ENCODE measurements at regions not wholly inside any gene's neighbourhood (a gene's known extent, or its start where the extent isn't known, plus 50 kb on each side); places are given as distances from the start of the nearest gene placed in this dataset.

DNA sequence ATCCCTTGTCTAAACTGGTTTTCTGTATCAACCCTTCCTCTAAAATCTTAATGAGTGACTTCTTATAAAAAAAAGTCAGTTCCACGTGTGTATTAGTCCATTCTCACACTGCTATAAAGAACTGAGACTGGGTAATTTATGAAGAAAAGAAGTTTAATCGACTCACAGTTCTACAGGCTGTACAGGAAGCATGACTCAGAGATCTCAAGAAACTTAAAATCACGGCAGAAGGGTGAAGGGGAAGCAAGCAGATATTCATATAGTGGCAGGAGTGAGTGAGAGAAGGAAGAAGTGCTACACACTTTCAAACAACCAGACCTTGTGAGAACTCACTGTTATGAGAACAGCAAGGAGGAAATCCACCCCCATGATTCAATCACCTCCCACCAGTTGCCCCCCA lies 307.8 kb upstream of the ARRDC3 start:
- Histone ChIP-seq H3K36me3 (ENCODE audit: control insufficient read depth, insufficient read depth, low read length) (no peaks in the 10 kb centered on the region), H3K9me3 (ENCODE audit: control insufficient read depth, insufficient read depth, low read length) (peaks cover 3% of the 10 kb centered on the region), H3K4me3 (ENCODE audit: low read length) (no peak overlapping the region), H3K27me3 (ENCODE audit: control insufficient read depth, insufficient read depth, low read length) (no peaks in the 10 kb centered on the region), H3K4me1 (ENCODE audit: control insufficient read depth, insufficient read depth, low read length) (no peaks in the 10 kb centered on the region), H3K27ac (ENCODE audit: low read length) (no peak overlapping the region)
- H3K27me3 Mint-ChIP-seq (ENCODE audit: low read depth in 2 of 2), result no peaks in the 10 kb centered on the region
- peaks cover 8 to 15% of the 10 kb centered on the region in 2 donors for H3K9me3 Mint-ChIP-seq
- H3K36me3 Mint-ChIP-seq, result no peaks in the 10 kb centered on the region
- TF ChIP-seq CTCF (IDR thresholded peaks at IDR 0.05), result no peak
- ATAC-seq, result no peak
- intact Hi-C loops (cut with micrococcal nuclease), result no loop called here
- H3K4me1 Mint-ChIP-seq, result no peaks in the 10 kb centered on the region
- H3K27ac Mint-ChIP-seq, result no peak overlapping the region
- 29% methylated on average over 2 of the region's 3 CpGs for WGBS (ENCODE audit: insufficient coverage)
- H3K4me3 Mint-ChIP-seq, result no peak overlapping the region
- DNase-seq, result no peak

- H3K9me3 ChIP-seq (ENCODE audit: control insufficient read depth, insufficient read depth, low read length), result no peaks in the 10 kb centered on the region
- intact Hi-C loops (cut with micrococcal nuclease), result no loop called here
- no peaks in the 10 kb centered on the region for H3K4me1 Mint-ChIP-seq
- H3K27ac ChIP-seq (ENCODE audit: low read length), result no peak overlapping the region
- TF ChIP-seq CTCF (IDR thresholded peaks at IDR 0.05), result no peak
- peaks cover 8 to 9% of the 10 kb centered on the region in 2 donors for H3K9me3 Mint-ChIP-seq
- WGBS (ENCODE audit: insufficient coverage), result 100% methylated on average over 2 of the region's 2 CpGs
- no peak for ATAC-seq
- H3K36me3 ChIP-seq (ENCODE audit: control insufficient read depth, insufficient read depth, low read length), result no peaks in the 10 kb centered on the region
- H3K4me3 Mint-ChIP-seq, result no peak overlapping the region
- H3K4me1 ChIP-seq (ENCODE audit: control insufficient read depth, insufficient read depth, low read length), result no peaks in the 10 kb centered on the region
- no peak for DNase-seq
- no peaks in the 10 kb centered on the region for H3K27me3 ChIP-seq (ENCODE audit: control insufficient read depth, insufficient read depth, low read length)
- H3K27me3 Mint-ChIP-seq (ENCODE audit: low read depth in 2 of 2), result no peaks in the 10 kb centered on the region
- no peaks in the 10 kb centered on the region for H3K36me3 Mint-ChIP-seq
- H3K4me3 ChIP-seq (ENCODE audit: low read length), result no peak overlapping the region
- no peak overlapping the region for H3K27ac Mint-ChIP-seq
These were observed 304.3 kb upstream of the ARRDC3 start for GRCh38 chr5:91687430-91687829.

GRCh38 chr5:91684625-91685024 lies 301.5 kb upstream of the ARRDC3 start:
- no CpG with 5 or more reads among the region's 1 CpG for WGBS (ENCODE audit: insufficient coverage)
- intact Hi-C loops (cut with micrococcal nuclease), result no loop called here
- H3K36me3 Mint-ChIP-seq, result no peaks in the 10 kb centered on the region
- Histone ChIP-seq H3K4me3 (ENCODE audit: low read length) (no peak overlapping the region), H3K4me1 (ENCODE audit: control insufficient read depth, insufficient read depth, low read length) (no peaks in the 10 kb centered on the region), H3K36me3 (ENCODE audit: control insufficient read depth, insufficient read depth, low read length) (no peaks in the 10 kb centered on the region), H3K27ac (ENCODE audit: low read length) (no peak overlapping the region), H3K9me3 (ENCODE audit: control insufficient read depth, insufficient read depth, low read length) (no peaks in the 10 kb centered on the region), H3K27me3 (ENCODE audit: control insufficient read depth, insufficient read depth, low read length) (no peaks in the 10 kb centered on the region)
- DNase-seq (no peak), ATAC-seq (no peak)
- no peak overlapping the region for H3K4me3 Mint-ChIP-seq
- no peaks in the 10 kb centered on the region for H3K27me3 Mint-ChIP-seq (ENCODE audit: low read depth in 2 of 2)
- H3K4me1 Mint-ChIP-seq, result no peaks in the 10 kb centered on the region
- H3K27ac Mint-ChIP-seq, result no peak overlapping the region
- no peak for TF ChIP-seq CTCF (IDR thresholded peaks at IDR 0.05)
- H3K9me3 Mint-ChIP-seq, result peaks cover 7 to 11% of the 10 kb centered on the region in 2 donors

- WGBS (ENCODE audit: insufficient coverage), result 71% methylated on average over 4 of the region's 4 CpGs
- H3K27ac Mint-ChIP-seq, result no peak overlapping the region
- TF ChIP-seq CTCF (IDR thresholded peaks at IDR 0.05), result no peak
- Histone ChIP-seq H3K36me3 (ENCODE audit: control insufficient read depth, insufficient read depth, low read length) (no peaks in the 10 kb centered on the region), H3K27me3 (ENCODE audit: control insufficient read depth, insufficient read depth, low read length) (no peaks in the 10 kb centered on the region), H3K4me3 (ENCODE audit: low read length) (no peak overlapping the region), H3K27ac (ENCODE audit: low read length) (no peak overlapping the region), H3K4me1 (ENCODE audit: control insufficient read depth, insufficient read depth, low read length) (no peaks in the 10 kb centered on the region), H3K9me3 (ENCODE audit: control insufficient read depth, insufficient read depth, low read length) (no peaks in the 10 kb centered on the region)
- H3K27me3 Mint-ChIP-seq (ENCODE audit: low read depth in 2 of 2), result no peaks in the 10 kb centered on the region
- H3K4me1 Mint-ChIP-seq, result no peaks in the 10 kb centered on the region
- ATAC-seq (no peak), DNase-seq (no peak)
- intact Hi-C loops (cut with micrococcal nuclease), result no loop called here
- H3K9me3 Mint-ChIP-seq, result peaks cover 7% of the 10 kb centered on the region in 2 donors
- H3K4me3 Mint-ChIP-seq, result no peak overlapping the region
- H3K36me3 Mint-ChIP-seq, result no peaks in the 10 kb centered on the region
These were observed 287.4 kb upstream of the ARRDC3 start for GRCh38 chr5:91670563-91670962.
